ENCODE measurements at regions not wholly inside any gene's neighbourhood (a gene's known extent, or its start where the extent isn't known, plus 50 kb on each side); places are given as distances from the start of the nearest gene placed in this dataset.

DNA sequence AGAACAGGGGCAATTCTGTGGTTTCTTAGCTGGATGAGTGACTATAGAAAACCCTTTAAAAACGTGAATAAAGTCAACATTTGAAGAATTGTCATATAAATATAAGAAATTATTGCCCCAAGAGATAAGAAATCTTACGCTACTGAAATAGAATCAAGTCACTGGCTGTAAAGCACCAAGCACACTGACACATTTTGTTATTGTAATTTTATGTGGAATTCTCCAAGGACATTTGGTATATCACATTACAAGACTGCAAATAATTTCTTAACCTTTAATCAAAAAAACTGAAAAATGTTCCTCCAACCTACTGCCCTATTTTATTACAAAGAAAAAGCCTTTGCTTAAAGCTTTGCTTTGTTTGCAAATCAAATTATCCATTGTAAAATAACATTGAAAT, 383.3 kb downstream of the IPMK start:
- FAIRE-seq (no peak), DNase-seq (ENCODE audit: low spot score) (no peak)

- no peak for FAIRE-seq
- DNase-seq (ENCODE audit: low spot score): no peak
Observed at GRCh38 chr10:57880446-57881227, 387.1 kb downstream of the IPMK start.

DNA sequence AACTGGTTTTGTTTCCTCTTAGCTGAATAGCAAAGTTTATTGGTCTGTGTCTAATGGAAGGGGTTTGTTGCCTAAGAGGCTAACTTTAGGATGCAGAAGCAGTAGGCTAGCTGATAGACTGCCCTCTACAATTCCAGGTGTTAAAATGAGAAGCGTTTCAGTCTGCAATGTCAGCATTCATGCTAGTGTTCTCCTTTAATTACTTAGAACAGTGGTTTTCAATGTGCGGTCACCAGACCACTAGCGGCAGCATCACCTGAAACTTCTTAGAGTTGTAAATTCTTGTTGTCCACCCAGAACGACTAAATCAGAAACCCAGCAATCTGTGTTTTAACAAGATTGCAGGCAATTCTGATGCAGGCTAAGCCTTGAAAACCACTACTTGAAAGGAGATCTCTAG, 392.9 kb downstream of the IPMK start:
- FAIRE-seq (no peak), DNase-seq (ENCODE audit: low spot score) (no peak)

DNA sequence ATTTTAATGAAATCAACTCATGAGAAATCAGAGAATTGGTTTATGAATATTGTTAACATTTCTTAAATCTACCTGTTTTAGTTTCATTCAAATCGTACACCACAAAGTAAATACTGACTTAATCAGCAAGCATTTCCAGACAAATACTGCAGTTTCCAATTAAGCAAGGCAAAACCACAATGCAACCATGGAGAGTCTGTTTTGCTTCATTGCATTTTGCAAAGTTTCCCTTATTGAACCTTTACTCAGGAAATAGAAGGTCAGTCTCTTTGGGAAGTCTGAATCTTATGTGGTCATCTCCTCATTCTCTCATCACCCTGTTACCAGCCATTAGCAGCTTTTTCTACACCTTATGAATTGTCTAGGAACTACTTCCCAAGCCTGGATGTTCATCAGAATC, 400.5 kb downstream of the IPMK start:
- peak; percentile 55 for FAIRE-seq
- DNase-seq (ENCODE audit: low spot score): no peak

GRCh38 chr10:57864765-57865680, 402.7 kb downstream of the IPMK start:
- FAIRE-seq: no peak
- DNase-seq (ENCODE audit: low spot score): peak; percentile 18

DNA sequence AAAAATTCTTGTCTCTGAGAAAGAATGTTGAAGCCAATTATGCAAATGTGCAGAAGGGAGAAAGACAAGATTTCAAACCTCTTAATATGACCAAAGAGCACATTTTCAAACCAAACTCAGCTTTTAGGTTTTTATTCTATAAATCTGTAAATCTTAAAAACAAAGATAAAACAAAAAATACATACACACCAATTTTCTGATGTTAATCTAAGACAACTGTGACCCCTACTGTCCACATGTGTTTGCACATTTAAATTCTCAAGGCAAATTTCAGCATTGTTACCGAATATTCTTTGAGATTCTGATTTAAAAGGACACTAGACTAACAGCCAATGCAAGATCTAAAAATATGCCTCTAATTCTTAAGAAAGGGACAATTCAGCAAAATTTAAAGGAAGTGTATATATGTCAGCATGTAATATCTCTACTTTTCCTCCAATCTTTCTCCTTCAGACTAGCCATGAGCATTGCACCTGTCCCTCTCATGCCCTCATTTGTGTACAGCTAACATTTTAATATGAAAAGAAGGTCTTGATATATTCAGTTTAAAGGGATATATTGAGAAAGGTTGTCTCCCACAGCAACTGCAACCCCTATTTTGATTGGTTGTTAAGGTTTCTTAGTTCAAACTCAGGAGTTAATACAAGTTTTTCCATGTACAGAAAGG, 417.9 kb downstream of the IPMK start:
- peak; percentile 48 for FAIRE-seq
- DNase-seq (ENCODE audit: low spot score): no peak

- FAIRE-seq (no peak), DNase-seq (ENCODE audit: low spot score) (no peak)
Observed at GRCh38 chr10:57846307-57847065, 421.2 kb downstream of the IPMK start.

GRCh38 chr10:57844387-57844998, 423.2 kb downstream of the IPMK start:
- no peak for FAIRE-seq
- DNase-seq (ENCODE audit: low spot score): no peak

DNA sequence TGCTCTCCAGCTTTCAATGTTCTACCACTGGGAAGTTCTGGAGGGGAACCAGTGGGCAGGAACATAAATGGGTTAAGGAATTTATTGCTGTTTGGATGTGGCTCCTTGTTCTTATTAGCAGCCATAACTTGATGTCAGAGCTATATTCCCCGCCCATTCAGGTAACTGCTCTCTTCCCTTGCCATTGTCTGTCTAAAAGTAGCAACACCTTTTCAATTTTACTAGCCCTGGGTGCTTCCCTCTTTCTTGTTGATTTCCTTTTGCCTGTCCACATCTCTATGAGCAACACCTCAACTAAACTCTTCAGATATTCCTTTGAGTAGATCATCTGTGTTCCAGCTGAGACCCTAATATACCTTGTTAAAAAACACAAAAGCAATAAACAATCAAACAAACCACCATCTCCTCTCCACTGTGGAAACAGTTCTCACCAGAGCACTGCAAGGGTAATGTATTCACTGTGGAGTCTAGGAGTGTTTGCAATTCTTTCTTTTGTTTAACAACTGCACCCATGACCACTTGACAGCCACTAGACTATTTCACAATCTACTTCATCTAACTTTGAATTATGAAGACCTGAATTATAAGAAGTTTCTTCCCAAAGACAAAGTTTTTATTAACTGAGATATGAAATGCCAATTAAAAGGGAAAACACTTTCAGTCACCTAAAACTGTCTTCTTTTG, 436.7 kb downstream of the IPMK start:
- no peak for FAIRE-seq
- DNase-seq (ENCODE audit: low spot score): no peak

- DNase-seq (ENCODE audit: low spot score) (no peak), FAIRE-seq (no peak)
Observed at GRCh38 chr10:57825015-57825414, 442.7 kb downstream of the IPMK start.

DNA sequence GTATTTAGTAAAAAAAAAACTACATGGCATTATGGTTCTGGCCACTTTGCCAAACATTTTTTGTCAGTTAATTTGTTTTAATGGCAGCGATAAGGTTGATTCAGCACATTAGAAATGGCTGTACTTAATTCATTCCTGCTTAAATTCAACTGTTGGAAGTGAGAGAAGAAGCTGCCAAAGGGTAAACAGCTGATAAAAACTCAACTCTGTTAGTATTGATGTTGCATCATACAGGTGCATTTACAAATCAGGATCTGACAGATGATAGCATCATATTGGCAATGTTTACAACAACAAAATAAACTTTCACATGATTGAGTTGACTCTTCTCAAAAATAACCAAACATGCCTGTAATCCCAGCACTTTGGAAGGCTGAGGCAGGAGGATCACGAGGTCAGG, 444.3 kb downstream of the IPMK start:
- no peak for DNase-seq (ENCODE audit: low spot score)
- FAIRE-seq: no peak

GRCh38 chr10:57822965-57823364, 444.7 kb downstream of the IPMK start:
- FAIRE-seq (no peak), DNase-seq (ENCODE audit: low spot score) (no peak)

- FAIRE-seq (no peak), DNase-seq (ENCODE audit: low spot score) (no peak)
Observed at GRCh38 chr10:57818522-57818921, 449.2 kb downstream of the IPMK start.

GRCh38 chr10:57817741-57818140, 450.0 kb downstream of the IPMK start:
- no peak for FAIRE-seq
- DNase-seq (ENCODE audit: low spot score): no peak

GRCh38 chr10:57815949-57816348, 451.7 kb downstream of the IPMK start:
- no peak for DNase-seq (ENCODE audit: low spot score)
- FAIRE-seq: no peak

DNA sequence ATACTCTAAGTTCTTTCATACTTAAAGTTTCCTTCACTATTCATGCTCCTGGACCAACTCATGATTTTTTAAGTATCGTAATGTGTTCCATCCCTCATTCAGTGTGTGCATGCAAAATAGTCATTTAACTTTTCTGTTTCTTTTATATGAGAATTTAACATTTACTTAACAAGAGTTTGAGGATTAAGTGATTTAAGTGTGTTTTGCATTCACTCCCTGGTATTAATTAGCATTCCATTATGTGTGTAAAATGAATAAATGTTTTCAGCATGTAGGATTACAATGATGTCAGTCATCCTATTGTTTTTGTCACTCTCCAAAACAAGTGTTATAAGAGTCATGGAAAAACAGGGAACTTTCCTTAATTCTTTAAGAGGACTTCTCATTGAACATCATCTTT, 457.7 kb downstream of the IPMK start:
- DNase-seq (ENCODE audit: low spot score) (no peak), FAIRE-seq (no peak)

DNA sequence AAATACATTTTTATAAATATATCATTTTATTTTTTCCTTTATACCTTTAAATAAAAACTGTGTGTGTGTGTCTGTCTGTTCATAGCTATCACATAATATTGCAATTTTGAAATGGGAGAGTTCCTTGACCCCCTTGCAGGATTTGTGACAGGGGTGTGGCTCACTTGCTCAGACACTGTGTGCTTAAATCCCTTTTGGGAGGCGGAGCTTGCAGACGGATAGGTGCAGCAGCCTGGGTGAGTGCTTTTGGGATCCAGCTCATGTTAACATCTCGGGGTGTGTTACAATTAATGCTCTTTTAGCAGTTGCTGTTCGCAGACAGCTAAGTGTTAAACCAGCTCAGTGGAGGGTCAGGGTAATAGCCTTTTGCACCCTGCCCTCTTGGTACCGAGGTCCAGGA, 459.8 kb downstream of the IPMK start:
- FAIRE-seq (no peak), DNase-seq (ENCODE audit: low spot score) (no peak)

DNA sequence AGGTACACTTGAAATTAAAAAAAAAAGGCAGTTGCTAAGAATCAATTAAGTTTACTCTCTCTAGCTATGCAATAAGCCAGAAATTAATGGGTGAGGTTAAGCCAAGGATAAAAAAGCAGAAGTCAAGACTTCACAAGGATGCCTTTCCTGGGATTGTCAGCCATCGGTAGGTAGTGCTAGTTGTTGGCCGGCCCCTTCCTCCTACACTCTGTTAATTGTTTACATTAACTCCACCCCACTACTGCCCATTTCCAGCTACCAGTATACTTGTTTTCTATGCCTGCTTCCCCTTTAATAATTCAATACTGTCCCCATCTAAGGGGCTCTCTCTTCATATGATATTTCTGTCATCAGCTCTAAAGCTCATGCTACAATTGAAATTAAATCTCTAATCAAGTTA, 461.0 kb downstream of the IPMK start:
- no peak for FAIRE-seq
- DNase-seq (ENCODE audit: low spot score): no peak

DNA sequence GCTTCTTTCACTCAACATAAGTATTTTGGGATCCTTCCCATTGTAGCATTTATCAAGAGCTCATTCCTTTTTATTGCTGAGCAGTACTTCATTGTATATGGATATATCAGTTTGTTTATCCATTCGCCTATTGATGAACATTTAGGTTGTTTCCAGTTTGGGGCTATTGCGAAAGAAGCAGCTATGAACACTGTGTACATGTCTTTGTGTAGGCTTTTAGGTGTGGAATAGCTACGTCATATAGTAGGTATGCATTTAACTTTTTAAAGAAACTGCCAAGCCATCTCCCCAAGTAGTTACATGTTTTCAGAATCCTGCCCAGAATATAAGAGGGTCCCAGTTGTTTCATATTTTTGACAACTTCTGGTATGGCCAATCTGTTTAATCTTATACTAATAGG, 468.1 kb downstream of the IPMK start:
- DNase-seq (ENCODE audit: low spot score): no peak
- no peak for FAIRE-seq

DNA sequence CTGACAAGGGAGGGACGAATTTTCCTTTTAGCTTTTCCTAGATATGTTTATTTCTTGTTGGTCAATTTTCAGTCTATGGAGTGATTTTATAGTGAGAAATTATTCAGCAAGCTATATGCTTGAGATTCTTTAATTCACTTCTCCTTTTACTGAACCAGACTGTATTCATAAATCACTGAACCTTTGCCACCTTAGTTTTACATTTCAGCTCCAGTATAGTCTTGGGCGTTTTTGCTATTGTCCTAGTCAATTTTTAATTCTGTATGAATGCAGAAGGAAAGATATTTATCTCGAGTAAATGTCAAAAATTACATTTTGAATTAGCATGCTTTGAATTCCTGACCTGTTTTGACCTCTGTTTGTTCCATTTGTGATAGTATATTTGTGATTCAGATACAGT, 468.9 kb downstream of the IPMK start:
- no peak for DNase-seq (ENCODE audit: low spot score)

More for the DNA sequence above, 468.9 kb downstream of the IPMK start:
- FAIRE-seq: no peak
